ENCODE measurements at regions not wholly inside any gene's neighbourhood (a gene's known extent, or its start where the extent isn't known, plus 50 kb on each side); places are given as distances from the start of the nearest gene placed in this dataset.

DNA sequence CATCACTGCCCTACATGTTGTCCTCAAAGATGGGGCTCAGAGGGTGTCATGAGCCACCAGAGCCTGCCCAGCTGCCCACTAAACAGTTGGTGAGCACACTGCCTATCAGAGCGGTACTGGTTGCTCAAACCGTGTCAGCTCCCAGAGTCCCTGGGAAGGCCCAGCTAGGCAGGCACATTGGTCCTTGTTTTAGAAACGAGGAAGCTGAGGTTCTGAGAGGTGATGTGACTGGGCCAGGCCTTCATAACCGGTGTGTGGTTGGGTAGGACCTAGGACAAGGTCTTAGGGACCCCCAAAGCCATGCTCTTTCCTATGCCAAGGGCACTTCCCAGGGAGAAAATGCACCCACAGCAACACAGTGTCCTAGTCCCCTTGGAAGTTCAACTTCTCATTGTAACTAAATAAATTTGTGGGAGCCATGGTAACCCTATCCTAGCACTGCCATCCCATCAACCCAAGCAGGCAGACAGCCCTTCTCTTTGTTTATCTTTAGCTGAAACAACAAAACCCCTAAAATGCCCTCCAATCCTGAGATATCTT lies 174.7 kb upstream of the PDE1C start:
- intact Hi-C loops (cut with DNase I; ENCODE audit: low total_unique reads): no loop called here
- Histone ChIP-seq H3K27ac (no peak overlapping the region), H3K4me3 (no peak overlapping the region), H3K27me3 (replicated peaks in 1 of 7) (peaks cover 0 to 5% (median 0%) of the 10 kb centered on the region in 7 donors), H3K36me3 (no peaks in the 10 kb centered on the region), H3K9me3 (no peaks in the 10 kb centered on the region), H3K4me1 (no peaks in the 10 kb centered on the region)
- no peak for TF ChIP-seq POLR2AphosphoS5 (IDR thresholded peaks at IDR 0.05)
- DNase-seq: no peak
- WGBS, 5 donors: 72 to 79% (median 76%) methylated on average over 3 to 4 of the region's 4 CpGs

DNA sequence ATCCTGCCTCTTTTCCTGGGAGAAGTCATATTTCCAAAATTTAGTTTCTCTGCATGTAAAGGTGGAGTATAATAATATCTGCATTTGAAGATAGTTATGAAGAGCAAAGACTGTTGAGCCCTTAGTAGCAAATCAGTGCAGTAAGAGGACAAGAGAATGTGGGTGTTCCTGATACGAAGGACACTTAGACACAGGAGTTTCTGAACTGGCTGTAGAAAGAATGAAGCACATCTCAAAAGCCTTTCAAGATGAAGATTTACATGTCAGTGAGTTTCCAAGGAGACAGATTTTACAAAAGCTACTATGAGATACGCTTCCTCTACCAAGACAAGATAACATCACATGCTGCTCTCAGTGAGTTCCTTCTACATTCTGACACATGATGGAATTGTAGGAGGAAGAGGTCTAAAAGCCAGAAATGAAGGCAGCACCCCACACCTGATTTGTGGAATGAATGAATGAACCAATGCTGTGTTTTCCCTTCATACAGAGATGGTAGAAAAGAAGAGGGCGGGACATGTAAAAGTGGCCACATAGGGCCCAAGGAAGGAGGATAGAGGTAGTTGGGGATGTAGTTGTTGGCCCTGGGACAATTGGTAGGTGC lies 173.6 kb upstream of the PDE1C start:
- Histone ChIP-seq H3K27ac (no peak overlapping the region), H3K4me3 (no peak overlapping the region), H3K9me3 (no peaks in the 10 kb centered on the region), H3K4me1 (no peaks in the 10 kb centered on the region), H3K36me3 (no peaks in the 10 kb centered on the region), H3K27me3 (replicated peaks in 1 of 7) (no peaks in the 10 kb centered on the region)
- DNase-seq: no peak
- 78 to 89% (median 84%) methylated on average over 3 of the region's 3 CpGs for WGBS, 5 donors
- TF ChIP-seq CTCF (IDR thresholded peaks at IDR 0.05 in 8 of 11, conservative IDR thresholded peaks at IDR 0.05 in 3 of 11) (no peak), POLR2A (IDR thresholded peaks at IDR 0.05) (no peak), POLR2AphosphoS5 (IDR thresholded peaks at IDR 0.05) (no peak)
- intact Hi-C loops (cut with DNase I; ENCODE audit: low total_unique reads): no loop called here

GRCh38 chr7:32242436-32242835 lies 172.2 kb upstream of the PDE1C start:
- no peak for DNase-seq
- no peaks in the 10 kb centered on the region for H3K4me1 ChIP-seq
- WGBS, 5 donors: 42 to 58% (median 54%) methylated on average over 3 of the region's 3 CpGs
- H3K27me3 ChIP-seq (replicated peaks in 1 of 7): no peaks in the 10 kb centered on the region
- H3K9me3 ChIP-seq: no peaks in the 10 kb centered on the region
- intact Hi-C loops (cut with DNase I; ENCODE audit: low total_unique reads): no loop called here
- no peak overlapping the region for H3K4me3 ChIP-seq
- TF ChIP-seq CTCF (IDR thresholded peaks at IDR 0.05 in 8 of 11, conservative IDR thresholded peaks at IDR 0.05 in 3 of 11) (no peak), POLR2A (IDR thresholded peaks at IDR 0.05) (no peak), POLR2AphosphoS5 (IDR thresholded peaks at IDR 0.05) (no peak)
- no peaks in the 10 kb centered on the region for H3K36me3 ChIP-seq
- no peak overlapping the region for H3K27ac ChIP-seq

DNA sequence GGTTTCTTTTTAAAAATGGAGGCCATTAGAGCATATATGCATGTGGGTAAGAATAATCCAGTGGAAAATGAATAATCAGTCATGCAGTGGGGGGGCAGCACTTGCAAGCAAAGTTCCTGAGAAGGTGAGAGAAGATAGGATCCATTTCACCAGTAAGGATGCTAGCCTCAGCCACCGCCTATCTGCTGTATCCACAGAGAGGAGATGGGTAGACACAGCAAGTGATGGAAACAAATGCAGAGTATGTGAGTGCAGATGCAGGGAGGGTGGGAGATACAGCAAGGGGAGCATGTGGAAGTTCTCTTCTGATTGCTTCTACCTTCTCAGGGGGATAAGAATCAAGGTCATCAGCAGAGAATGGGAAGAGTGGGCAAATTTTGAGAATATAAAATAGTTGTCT lies 171.4 kb upstream of the PDE1C start:
- 88 to 100% (median 98%) methylated on average over 1 of the region's 1 CpG for WGBS, 5 donors
- Histone ChIP-seq H3K4me3 (no peak overlapping the region), H3K36me3 (no peaks in the 10 kb centered on the region), H3K27me3 (replicated peaks in 1 of 7) (no peaks in the 10 kb centered on the region), H3K4me1 (no peaks in the 10 kb centered on the region), H3K27ac (no peak overlapping the region), H3K9me3 (peaks cover 0 to under 1% (median 0%) of the 10 kb centered on the region in 8 donors)
- TF ChIP-seq CTCF (IDR thresholded peaks at IDR 0.05 in 8 of 11, conservative IDR thresholded peaks at IDR 0.05 in 3 of 11): no peak
- TF ChIP-seq POLR2A (IDR thresholded peaks at IDR 0.05): no peak
- no peak for TF ChIP-seq POLR2AphosphoS5 (IDR thresholded peaks at IDR 0.05)
- intact Hi-C loops (cut with DNase I; ENCODE audit: low total_unique reads): no loop called here
- DNase-seq: no peak

Measured in spleen (tissue), 11 donors.